A673 (cell line): ENCODE measurements at regions not wholly inside any gene's neighbourhood (a gene's known extent, or its start where the extent isn't known, plus 50 kb on each side); places are given as distances from the start of the nearest gene placed in this dataset.
A peak's percentile ranks its signal among the peaks of the same experiment; 100 is the strongest.

ENCODE experiments used
- BruUV-seq: library from RNA; stranded (reverse); fragments of 400-500 nt; replicated peaks from 2 replicates; lab custom pipeline; 2021; lab: Mats Ljungman, UMichigan
- CTCF ChIA-PET: fragments of 300-600 bp; sonication (Branson Sonifier 250); formaldehyde crosslinking; loops from one replicate; lab custom pipeline; 2022; ENCODE audit warnings: antibody characterized with exemption; lab: Charles Lee
- POLR2A ChIA-PET: fragments of 300-600 bp; sonication (Branson Sonifier 250); formaldehyde crosslinking; loops from one replicate; lab custom pipeline; 2022; ENCODE audit warnings: antibody characterized with exemption; ENCODE audit not compliant: low non-redundant PET; lab: Charles Lee
- DNase-seq: peaks from one replicate; pipeline ENCODE4 v3.0.0-alpha.2; 2015; ENCODE audit warnings: low spot score
- H3K27ac ChIP-seq: fragments of 200-600 bp; sonication (generic); 2 replicates; pipeline ENCODE4 v1.5.1; 2016; ENCODE audit warnings: mixed run types, low read depth, mild to moderate bottlenecking, mixed read lengths, antibody characterized with exemption, low read length; ENCODE audit not compliant: poor library complexity, severe bottlenecking
- H3K27me3 ChIP-seq: fragments of 200-600 bp; sonication (generic); replicated peaks from 2 replicates; pipeline ENCODE4 v1.6.1; 2017; ENCODE audit warnings: mixed run types, low read depth, mild to moderate bottlenecking, mixed read lengths, antibody characterized with exemption, low read length; ENCODE audit not compliant: insufficient read depth, poor library complexity
- H3K36me3 ChIP-seq: fragments of 200-600 bp; sonication (generic); 2 replicates; pipeline ENCODE4 v1.6.1; 2016; ENCODE audit warnings: mixed run types, mild to moderate bottlenecking, mixed read lengths, antibody characterized with exemption, low read length; ENCODE audit not compliant: insufficient read depth, poor library complexity, severe bottlenecking
- H3K4me1 ChIP-seq: fragments of 200-600 bp; sonication (generic); 2 replicates; pipeline ENCODE4 v1.6.1; 2017; ENCODE audit warnings: mixed run types, mild to moderate bottlenecking, mixed read lengths, antibody characterized with exemption, low read length; ENCODE audit not compliant: insufficient read depth, poor library complexity, severe bottlenecking
- H3K4me3 ChIP-seq: fragments of 200-600 bp; sonication (generic); 2 replicates; pipeline ENCODE4 v1.5.1; 2016; ENCODE audit warnings: low read depth, mixed run types, mild to moderate bottlenecking, mixed read lengths, low read length; ENCODE audit not compliant: poor library complexity, severe bottlenecking
- H3K9me3 ChIP-seq: fragments of 200-600 bp; sonication (generic); 2 replicates; pipeline ENCODE4 v1.6.1; 2016; ENCODE audit warnings: mixed run types, low read depth, mild to moderate bottlenecking, mixed read lengths, antibody characterized with exemption, low read length; ENCODE audit not compliant: poor library complexity, severe bottlenecking
- CTCF ChIP-seq: fragments of 300-800, 200-600 bp; sonication (generic); conservative IDR thresholded peaks from 2 replicates; pipeline ENCODE4 v1.5.1; 2017; ENCODE audit warnings: low read depth, mild to moderate bottlenecking, antibody characterized with exemption, low read length, moderate library complexity, mixed read lengths
- EZH2 ChIP-seq: fragments of 200-600 bp; sonication (generic); IDR thresholded peaks from 2 replicates; pipeline ENCODE4 v1.6.1; 2017; ENCODE audit warnings: borderline replicate concordance, low read depth, mild to moderate bottlenecking, mixed read lengths, antibody characterized with exemption, low read length; ENCODE audit not compliant: poor library complexity, severe bottlenecking
- intact Hi-C: fragments of 100-400 bp; cut with micrococcal nuclease; formaldehyde crosslinking; loops from one replicate; pipeline ENCODE4 v1.10.0; 2022; ENCODE audit not compliant: unreplicated experiment

GRCh38 chr13:61111529-61111928, 304.1 kb downstream of the PCDH20 start:
- ChIA-PET POLR2A (no interaction called here), CTCF (no interaction called here)
- peak; percentile 41 for DNase-seq
- Histone ChIP-seq H3K36me3 (no peaks in the 10 kb centered on the region), H3K27me3 (no peaks in the 10 kb centered on the region), H3K27ac (no peak overlapping the region), H3K9me3 (no peaks in the 10 kb centered on the region), H3K4me3 (no peak overlapping the region), H3K4me1 (peaks cover 20% of the 10 kb centered on the region)
- BruUV-seq: no TSS peak
- intact Hi-C loops: no loop called here
- TF ChIP-seq CTCF: no peak
- TF ChIP-seq EZH2: no peak

DNA sequence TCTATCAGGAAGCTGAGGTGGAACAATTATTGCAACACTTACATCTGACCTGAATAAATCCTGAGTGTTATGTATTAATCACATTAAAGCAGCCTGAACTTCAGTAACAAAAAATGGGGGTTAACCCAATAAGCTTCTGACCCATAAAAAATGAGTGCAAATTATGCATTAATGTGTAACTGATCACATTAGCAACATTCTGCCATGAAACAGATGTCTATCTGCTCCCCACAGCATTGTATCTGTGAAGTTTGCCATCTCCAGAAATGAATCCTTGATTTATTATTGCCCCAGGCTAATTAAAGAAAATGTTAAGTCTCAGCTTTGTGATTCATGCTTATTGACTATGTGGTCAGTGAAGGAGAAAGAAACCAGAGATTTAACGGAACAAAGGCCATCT, 304.9 kb downstream of the PCDH20 start:
- ChIA-PET POLR2A (no interaction called here), CTCF (no interaction called here)
- no peaks in the 10 kb centered on the region for H3K36me3 ChIP-seq
- no peak overlapping the region for H3K27ac ChIP-seq
- no peak overlapping the region for H3K4me3 ChIP-seq
- no peaks in the 10 kb centered on the region for H3K9me3 ChIP-seq
- no peaks in the 10 kb centered on the region for H3K27me3 ChIP-seq
- no TSS peak for BruUV-seq
- intact Hi-C loops: no loop called here
- DNase-seq: peak; percentile 37
- H3K4me1 ChIP-seq: peaks cover 20% of the 10 kb centered on the region
- TF ChIP-seq CTCF (no peak), EZH2 (no peak)

DNA sequence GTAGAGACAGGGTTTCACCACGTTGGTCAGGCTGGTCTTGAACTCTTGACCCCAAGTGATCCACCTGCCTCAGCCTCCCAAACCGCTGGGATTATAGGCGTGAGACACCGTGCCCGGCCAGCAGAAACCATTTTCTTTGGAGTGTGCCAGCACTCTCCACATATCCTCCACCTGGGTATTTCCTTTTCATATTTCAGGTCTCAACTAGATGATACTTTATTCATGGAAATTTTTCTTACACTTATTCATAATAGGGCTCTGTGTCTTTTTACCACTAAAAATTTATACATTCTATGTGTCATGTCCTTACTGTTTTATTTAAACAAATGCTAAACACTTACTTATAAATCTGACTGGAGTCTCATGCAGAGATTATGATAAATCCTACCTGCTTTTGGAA, 305.9 kb downstream of the PCDH20 start:
- TF ChIP-seq EZH2 (no peak), CTCF (no peak)
- DNase-seq: no peak
- Histone ChIP-seq H3K4me1 (peaks cover 20% of the 10 kb centered on the region), H3K36me3 (no peaks in the 10 kb centered on the region), H3K27me3 (no peaks in the 10 kb centered on the region), H3K9me3 (no peaks in the 10 kb centered on the region), H3K4me3 (no peak overlapping the region), H3K27ac (no peak overlapping the region)
- no TSS peak for BruUV-seq
- ChIA-PET CTCF (no interaction called here), POLR2A (no interaction called here)
- intact Hi-C loops: no loop called here
